HepG2 (cell line): ENCODE measurements at regions not wholly inside any gene's neighbourhood (a gene's known extent, or its start where the extent isn't known, plus 50 kb on each side); places are given as distances from the start of the nearest gene placed in this dataset.

Source experiments
- ATAC-seq: fragments of 200-7000 bp; cut with Tn5 transposase; 3 replicates; pipeline ENCODE4 v1.9.1; 2020; ENCODE audit warnings: mild to moderate bottlenecking, moderate library complexity
- BruUV-seq: library from RNA; stranded (reverse); fragments of 400-500 nt; replicated peaks from 2 replicates; lab custom pipeline; 2021; lab: Mats Ljungman, UMichigan
- CTCF ChIA-PET: fragments of 300-600 bp; formaldehyde crosslinking; extraction: SDS; loops from one replicate; lab custom pipeline; 2021; ENCODE audit warnings: low total read pairs, inconsistent platforms, low intra/inter-chr PET ratio; lab: Yijun Ruan, JAX
- POLR2A ChIA-PET: fragments of 350-600 bp; sonication (Branson Sonifier 250); formaldehyde crosslinking; loops from one replicate; lab custom pipeline; 2020; ENCODE audit warnings: antibody characterized with exemption, inconsistent platforms; lab: Yijun Ruan, JAX
- DNase-seq: peaks from one replicate; pipeline ENCODE4 v3.0.0-alpha.2; 2015; ENCODE audit warnings: low spot score
- FAIRE-seq: peaks from 3 replicates; lab custom pipeline; 2011; peaks lifted over from hg19 to GRCh38; lab: Jason Lieb, UNC
- H2AFZ ChIP-seq: one replicate; pipeline ENCODE4 v1.6.1; 2011; ENCODE audit warnings: low read length, inconsistent platforms
- H3K27ac ChIP-seq: fragments of 300-600 bp; 3 replicates; pipeline ENCODE4 v1.8.0; 2011; ENCODE audit warnings: mixed run types, mild to moderate bottlenecking, mixed read lengths, low read length, inconsistent platforms; ENCODE audit not compliant: insufficient read depth; ENCODE audit errors: extremely low read length
- H3K27me3 ChIP-seq, 2 experiments: fragments of 200-600 bp in 1 of 2; 2 replicates in 1 of 2; 3 replicates in 1 of 2; pipeline versions ENCODE4 v1.6.0 to v1.8.0; 2011; ENCODE audit warnings: low read length in 2 of 2, mild to moderate bottlenecking in 2 of 2, moderate library complexity in 2 of 2, inconsistent platforms in 1 of 2; ENCODE audit not compliant: insufficient read depth in 2 of 2, control insufficient read depth in 1 of 2
- H3K36me3 ChIP-seq, 2 experiments: fragments of 200-600 bp in 1 of 2; replicated peaks in 1 of 2; 2 replicates in 1 of 2; 3 replicates in 1 of 2; pipeline versions ENCODE4 v1.5.1 to v1.8.0; 2011; ENCODE audit warnings: low read length in 2 of 2, inconsistent platforms in 1 of 2; ENCODE audit not compliant: insufficient read depth in 2 of 2, control insufficient read depth in 1 of 2
- H3K4me1 ChIP-seq: 2 replicates; pipeline ENCODE4 v1.5.1; 2012; ENCODE audit warnings: low read length, inconsistent platforms; ENCODE audit not compliant: insufficient read depth
- H3K4me2 ChIP-seq: 2 replicates; pipeline ENCODE4 v1.6.0; 2011; ENCODE audit warnings: low read depth, low read length, inconsistent platforms
- H3K4me3 ChIP-seq, 3 experiments: fragments of 200-600 bp in 1 of 3; sonication (generic), shearing (Covaris generic) in 1 of 3; replicated peaks in 1 of 3; 2 replicates each; pipeline ENCODE4 v1.5.1; 2011 to 2016; ENCODE audit warnings: low read length in 3 of 3, inconsistent platforms in 2 of 3, low read depth in 2 of 3, mild to moderate bottlenecking in 2 of 3, control low read depth in 1 of 3, mixed read lengths in 1 of 3; ENCODE audit not compliant: insufficient read depth in 1 of 3
- H3K79me2 ChIP-seq: one replicate; pipeline ENCODE4 v1.6.1; 2011; ENCODE audit warnings: low read length, inconsistent platforms; ENCODE audit not compliant: insufficient read depth
- H3K9ac ChIP-seq: 2 replicates; pipeline ENCODE4 v1.6.0; 2011; ENCODE audit warnings: mild to moderate bottlenecking, low read depth, low read length, inconsistent platforms; ENCODE audit not compliant: insufficient read depth
- H3K9me3 ChIP-seq: 2 replicates; pipeline ENCODE4 v1.5.1; 2012; ENCODE audit warnings: mild to moderate bottlenecking, low read length
- H4K20me1 ChIP-seq: 2 replicates; pipeline ENCODE4 v1.6.0; 2011; ENCODE audit warnings: inconsistent platforms, mild to moderate bottlenecking, low read length, moderate library complexity; ENCODE audit not compliant: insufficient read depth
- MAFF ChIP-seq: IDR thresholded peaks from 2 replicates; pipeline ENCODE4 v1.6.1; 2011; ENCODE audit warnings: low read depth, low read length, improper control_type of control experiment
- MAFK ChIP-seq, 2 experiments: IDR thresholded peaks in 1 of 2; conservative IDR thresholded peaks in 1 of 2; 2 replicates each; pipeline ENCODE4 v1.6.1; 2011; ENCODE audit warnings: improper control_type of control experiment in 2 of 2, low read length in 2 of 2
- NFRKB ChIP-seq: fragments of 450-650 bp; IDR thresholded peaks from 2 replicates; pipeline ENCODE4 v1.6.1; 2017
- NR2C2 ChIP-seq: sonication (generic); formaldehyde crosslinking; IDR thresholded peaks from 2 replicates; pipeline ENCODE4 v1.4.0; 2020; ENCODE audit warnings: missing genetic modification reagents, mild to moderate bottlenecking, moderate library complexity, borderline replicate concordance
- RBM22 ChIP-seq: fragments of 200-400 bp; formaldehyde crosslinking; optimal IDR thresholded peaks from 2 replicates; pipeline ENCODE3; 2017; ENCODE audit warnings: mild to moderate bottlenecking, low read length, moderate library complexity
- ZBTB8A ChIP-seq: sonication (generic); formaldehyde crosslinking; IDR thresholded peaks from 2 replicates; pipeline ENCODE4 v1.4.0; 2020; ENCODE audit warnings: mild to moderate bottlenecking, low read depth, missing genetic modification reagents, borderline replicate concordance
- ZNF34 ChIP-seq: sonication (generic); formaldehyde crosslinking; IDR thresholded peaks from 2 replicates; pipeline ENCODE4 v1.4.0; 2020; ENCODE audit warnings: mild to moderate bottlenecking, missing genetic modification reagents, borderline replicate concordance
- ZNF639 ChIP-seq: conservative IDR thresholded peaks from 2 replicates; pipeline ENCODE4 v1.6.1; 2018; ENCODE audit warnings: missing genetic modification reagents
- ZNF773 ChIP-seq: sonication (generic); formaldehyde crosslinking; IDR thresholded peaks from 2 replicates; pipeline ENCODE4 v1.4.0; 2020; ENCODE audit warnings: missing genetic modification reagents, borderline replicate concordance
- WGBS: methylation state at CpG from one replicate; pipeline ENCODE4 v1.1.6; 2017; ENCODE audit warnings: low lambda C conversion rate; 5-methylcytosine and 5-hydroxymethylcytosine counted together
- in situ Hi-C: cut with HindIII; loops from 2 replicates; pipeline ENCODE4 v1.10.0; 2017; ENCODE audit warnings: low pct_unique_long_range_greater_than_20kb; ENCODE audit not compliant: extremely low pct_ligation_motif_present
- intact Hi-C: fragments of 100-400 bp; cut with micrococcal nuclease; formaldehyde crosslinking; loops from one replicate; pipeline ENCODE4 v1.10.0; 2022; ENCODE audit not compliant: unreplicated experiment

- POLR2A ChIA-PET, result no interaction called here
- Histone ChIP-seq H3K9me3 (no peaks in the 10 kb centered on the region), H3K4me1 (peaks cover 41% of the 10 kb centered on the region), H3K36me3 (peaks cover 0 to 4% of the 10 kb centered on the region in 2 experiments; a peak in 1 of 5 replicates), H3K4me2 (no peak overlapping the region), H4K20me1 (no peaks in the 10 kb centered on the region), H3K79me2 (peaks cover 56% of the 10 kb centered on the region), H3K9ac (no peak overlapping the region), H3K4me3 (no peak overlapping the region), H2AFZ (no peak overlapping the region), H3K27me3 (no peaks in the 10 kb centered on the region), H3K27ac (no peak overlapping the region)
- TF ChIP-seq ZNF773 (no peak), RBM22 (peak; percentile 46)
- CTCF ChIA-PET, result no interaction called here
- in situ Hi-C loops, result no loop called here
- BruUV-seq, result no TSS peak
- 96% methylated on average over 2 of the region's 2 CpGs for WGBS
- no peak for FAIRE-seq
- intact Hi-C loops, result no loop called here
- DNase-seq, result no peak
- no peak for ATAC-seq
Measured at GRCh38 chr2:134134313-134134706, 119.6 kb upstream of the MGAT5 start.

GRCh38 chr2:134134827-134135226 is 119.0 kb upstream of the MGAT5 start:
- intact Hi-C loops, result no loop called here
- in situ Hi-C loops, result no loop called here
- ChIA-PET POLR2A (no interaction called here), CTCF (no interaction called here)
- Histone ChIP-seq H3K27ac (no peak overlapping the region), H3K4me3 (no peak overlapping the region), H3K4me1 (peaks cover 41% of the 10 kb centered on the region), H2AFZ (no peak overlapping the region), H3K36me3 (peaks cover 0 to 4% of the 10 kb centered on the region in 2 experiments; a peak in 1 of 5 replicates), H3K4me2 (no peak overlapping the region), H3K27me3 (no peaks in the 10 kb centered on the region), H3K79me2 (peaks cover 53% of the 10 kb centered on the region), H3K9ac (no peak overlapping the region), H3K9me3 (no peaks in the 10 kb centered on the region), H4K20me1 (peaks cover 3% of the 10 kb centered on the region; the same call in 1 of the 2 replicates)
- no peak for FAIRE-seq
- no peak for TF ChIP-seq NFRKB
- no peak for TF ChIP-seq ZNF639
- TF ChIP-seq NR2C2, result no peak
- TF ChIP-seq ZNF34 (CRISPR knock-in tag), result no peak
- TF ChIP-seq MAFF, result peak; percentile 72
- TF ChIP-seq ZBTB8A, result no peak
- TF ChIP-seq MAFK (conservative IDR thresholded peaks at IDR 0.05 in 1 of 2, IDR thresholded peaks at IDR 0.05 in 1 of 2; ENCODE audit: low read length in 2 of 2), result peak; percentile 52 to 78; a peak in 3 of 4 replicates
- ATAC-seq, result no peak
- WGBS, result 72% methylated on average over 3 of the region's 3 CpGs
- BruUV-seq, result no TSS peak
- no peak for DNase-seq
